ENCODE measurements at regions not wholly inside any gene's neighbourhood (a gene's known extent, or its start where the extent isn't known, plus 50 kb on each side); places are given as distances from the start of the nearest gene placed in this dataset.

DNA sequence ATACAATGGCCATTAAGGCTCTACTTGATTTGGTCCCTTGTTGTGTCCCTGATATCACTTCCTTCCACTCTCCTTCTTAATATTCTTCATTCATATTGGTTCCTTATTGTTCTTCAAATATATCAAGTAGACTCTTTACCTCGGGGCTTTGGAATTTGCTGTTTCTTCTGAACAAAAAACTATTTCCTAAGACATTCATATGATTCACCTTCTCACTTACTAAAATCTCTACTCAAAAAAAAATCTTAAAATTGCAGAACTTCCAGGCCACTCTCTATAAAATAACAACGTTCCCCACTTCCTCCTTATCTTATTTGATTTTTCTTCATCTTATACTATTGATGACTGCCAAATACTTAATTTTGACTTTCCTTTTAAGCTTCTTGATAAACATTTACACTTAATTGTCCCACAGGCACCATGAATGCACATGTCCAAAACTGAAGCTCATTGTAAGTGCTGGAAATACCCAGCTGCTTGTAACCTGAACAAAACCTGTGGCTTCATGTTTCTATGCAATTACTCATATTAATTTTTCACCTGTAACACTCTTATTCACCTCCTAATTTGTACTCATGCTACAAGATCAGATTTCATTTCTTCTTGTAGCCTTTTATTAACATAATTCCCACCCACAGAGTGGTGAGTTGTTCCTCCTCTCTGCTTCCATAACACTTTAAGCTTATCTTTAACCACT, 58.4 kb upstream of the NUDT12 start:
- Histone ChIP-seq H3K4me3 (ENCODE audit: low read depth in 1 of 3, low read length in 3 of 3) (no peak overlapping the region), H3K9me3 (ENCODE audit: control insufficient read depth in 4 of 4, low read length in 3 of 4) (no peaks in the 10 kb centered on the region), H3K27ac (ENCODE audit: low read depth in 1 of 2, low read length in 2 of 2) (no peak overlapping the region), H3K9ac (ENCODE audit: low read depth in 1 of 2, low read length in 2 of 2) (no peak overlapping the region), H3K4me1 (ENCODE audit: control insufficient read depth in 4 of 4, insufficient read depth in 4 of 4, low read length in 3 of 4) (peaks cover 2 to 12% (median 10%) of the 10 kb centered on the region in 4 donors), H3K36me3 (ENCODE audit: control insufficient read depth in 4 of 4, insufficient read depth in 3 of 4, low read depth in 1 of 4, low read length in 3 of 4) (no peaks in the 10 kb centered on the region), H3K27me3 (ENCODE audit: control insufficient read depth in 4 of 4, insufficient read depth in 4 of 4, low read length in 3 of 4) (no peaks in the 10 kb centered on the region)
- DNase-seq (ENCODE audit: low spot score): no peak
- TF ChIP-seq RAD21 (IDR thresholded peaks at IDR 0.05): no peak
- TF ChIP-seq HNF4A (conservative IDR thresholded peaks at IDR 0.05): no peak
- no peak for TF ChIP-seq GABPA (IDR thresholded peaks at IDR 0.05 in 1 of 2, conservative IDR thresholded peaks at IDR 0.05 in 1 of 2)
- TF ChIP-seq, protein P1, sequence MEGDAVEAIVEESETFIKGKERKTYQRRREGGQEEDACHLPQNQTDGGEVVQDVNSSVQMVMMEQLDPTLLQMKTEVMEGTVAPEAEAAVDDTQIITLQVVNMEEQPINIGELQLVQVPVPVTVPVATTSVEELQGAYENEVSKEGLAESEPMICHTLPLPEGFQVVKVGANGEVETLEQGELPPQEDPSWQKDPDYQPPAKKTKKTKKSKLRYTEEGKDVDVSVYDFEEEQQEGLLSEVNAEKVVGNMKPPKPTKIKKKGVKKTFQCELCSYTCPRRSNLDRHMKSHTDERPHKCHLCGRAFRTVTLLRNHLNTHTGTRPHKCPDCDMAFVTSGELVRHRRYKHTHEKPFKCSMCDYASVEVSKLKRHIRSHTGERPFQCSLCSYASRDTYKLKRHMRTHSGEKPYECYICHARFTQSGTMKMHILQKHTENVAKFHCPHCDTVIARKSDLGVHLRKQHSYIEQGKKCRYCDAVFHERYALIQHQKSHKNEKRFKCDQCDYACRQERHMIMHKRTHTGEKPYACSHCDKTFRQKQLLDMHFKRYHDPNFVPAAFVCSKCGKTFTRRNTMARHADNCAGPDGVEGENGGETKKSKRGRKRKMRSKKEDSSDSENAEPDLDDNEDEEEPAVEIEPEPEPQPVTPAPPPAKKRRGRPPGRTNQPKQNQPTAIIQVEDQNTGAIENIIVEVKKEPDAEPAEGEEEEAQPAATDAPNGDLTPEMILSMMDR (IDR thresholded peaks at IDR 0.05; ENCODE audit: low read depth, low read length, missing input control): no peak
- TF ChIP-seq FOXA1 (IDR thresholded peaks at IDR 0.05): no peak
- TF ChIP-seq, protein P2, sequence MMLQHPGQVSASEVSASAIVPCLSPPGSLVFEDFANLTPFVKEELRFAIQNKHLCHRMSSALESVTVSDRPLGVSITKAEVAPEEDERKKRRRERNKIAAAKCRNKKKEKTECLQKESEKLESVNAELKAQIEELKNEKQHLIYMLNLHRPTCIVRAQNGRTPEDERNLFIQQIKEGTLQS (IDR thresholded peaks at IDR 0.05): no peak
- WGBS: 76% methylated on average over 2 of the region's 2 CpGs

DNA sequence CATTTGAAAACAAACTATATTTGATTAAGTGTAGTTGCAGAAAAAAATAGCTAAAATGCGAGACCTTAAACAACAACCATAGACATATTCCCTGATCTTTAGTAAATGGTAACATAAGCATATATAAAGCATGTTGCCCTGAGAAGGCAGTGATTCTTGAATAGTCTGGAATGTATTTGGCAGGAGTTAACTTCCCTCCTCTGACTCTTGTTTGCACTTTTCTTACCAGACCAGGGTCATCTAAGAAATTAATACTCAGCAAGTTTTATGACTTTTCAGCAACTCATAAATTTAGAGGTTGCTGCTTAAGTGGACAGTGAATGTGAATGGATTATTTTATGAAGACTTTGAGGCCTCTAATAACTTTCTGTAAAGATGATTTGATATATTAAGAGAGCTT, 55.3 kb upstream of the NUDT12 start:
- Histone ChIP-seq H3K36me3 (ENCODE audit: control insufficient read depth in 4 of 4, insufficient read depth in 3 of 4, low read depth in 1 of 4, low read length in 3 of 4) (no peaks in the 10 kb centered on the region), H3K9me3 (ENCODE audit: control insufficient read depth in 4 of 4, low read length in 3 of 4) (no peaks in the 10 kb centered on the region), H3K4me3 (ENCODE audit: low read depth in 1 of 3, low read length in 3 of 3) (no peak overlapping the region), H3K9ac (ENCODE audit: low read depth in 1 of 2, low read length in 2 of 2) (no peak overlapping the region), H3K27me3 (ENCODE audit: control insufficient read depth in 4 of 4, insufficient read depth in 4 of 4, low read length in 3 of 4) (no peaks in the 10 kb centered on the region), H3K4me1 (ENCODE audit: control insufficient read depth in 4 of 4, insufficient read depth in 4 of 4, low read length in 3 of 4) (peaks cover 0 to 6% (median 3%) of the 10 kb centered on the region in 4 donors), H3K27ac (ENCODE audit: low read depth in 1 of 2, low read length in 2 of 2) (no peak overlapping the region)
- no peak for DNase-seq (ENCODE audit: low spot score)
- no peak for TF ChIP-seq FOXA1 (IDR thresholded peaks at IDR 0.05)
- 98% methylated on average over 1 of the region's 1 CpG for WGBS

DNA sequence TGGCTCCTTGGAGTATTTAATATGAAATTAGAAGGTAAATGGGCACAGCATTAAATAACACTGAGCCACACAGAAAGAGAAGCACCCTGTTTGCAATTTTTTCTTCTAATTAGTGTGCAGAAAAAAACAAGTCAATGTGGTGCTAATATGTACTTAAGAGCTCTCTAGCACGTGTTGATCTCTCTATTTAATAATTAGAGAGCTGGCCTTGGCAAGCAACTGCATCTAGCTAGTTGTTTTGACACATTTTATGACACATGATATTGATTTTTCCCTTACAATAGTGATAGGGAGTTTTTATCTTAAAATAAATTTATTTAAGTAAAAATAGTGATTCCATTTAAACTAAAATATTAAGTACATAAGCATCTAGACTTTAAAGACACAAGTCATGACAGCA, 54.5 kb upstream of the NUDT12 start:
- no peak overlapping the region for H3K9ac ChIP-seq (ENCODE audit: low read depth in 1 of 2, low read length in 2 of 2)
- H3K4me3 ChIP-seq (ENCODE audit: low read depth in 1 of 3, low read length in 3 of 3): no peak overlapping the region
- H3K27me3 ChIP-seq (ENCODE audit: control insufficient read depth in 4 of 4, insufficient read depth in 4 of 4, low read length in 3 of 4): no peaks in the 10 kb centered on the region
- no peaks in the 10 kb centered on the region for H3K36me3 ChIP-seq (ENCODE audit: control insufficient read depth in 4 of 4, insufficient read depth in 3 of 4, low read depth in 1 of 4, low read length in 3 of 4)
- 15% methylated on average over 1 of the region's 1 CpG for WGBS
- no peaks in the 10 kb centered on the region for H3K9me3 ChIP-seq (ENCODE audit: control insufficient read depth in 4 of 4, low read length in 3 of 4)
- TF ChIP-seq FOXA1 (IDR thresholded peaks at IDR 0.05) (no peak), HNF4A (conservative IDR thresholded peaks at IDR 0.05) (no peak), RAD21 (IDR thresholded peaks at IDR 0.05) (no peak), SP1 (IDR thresholded peaks at IDR 0.05) (no peak), JUND (IDR thresholded peaks at IDR 0.05) (no peak), HNF4G (IDR thresholded peaks at IDR 0.05) (no peak), NR2F2 (IDR thresholded peaks at IDR 0.05) (no peak), RXRA (IDR thresholded peaks at IDR 0.05) (no peak), TAF1 (conservative IDR thresholded peaks at IDR 0.05) (no peak), GABPA (IDR thresholded peaks at IDR 0.05 in 1 of 2, conservative IDR thresholded peaks at IDR 0.05 in 1 of 2) (no peak), EGR1 (IDR thresholded peaks at IDR 0.05; ENCODE audit: low read depth in 2 of 2) (no peak)
- TF ChIP-seq, protein P3, sequence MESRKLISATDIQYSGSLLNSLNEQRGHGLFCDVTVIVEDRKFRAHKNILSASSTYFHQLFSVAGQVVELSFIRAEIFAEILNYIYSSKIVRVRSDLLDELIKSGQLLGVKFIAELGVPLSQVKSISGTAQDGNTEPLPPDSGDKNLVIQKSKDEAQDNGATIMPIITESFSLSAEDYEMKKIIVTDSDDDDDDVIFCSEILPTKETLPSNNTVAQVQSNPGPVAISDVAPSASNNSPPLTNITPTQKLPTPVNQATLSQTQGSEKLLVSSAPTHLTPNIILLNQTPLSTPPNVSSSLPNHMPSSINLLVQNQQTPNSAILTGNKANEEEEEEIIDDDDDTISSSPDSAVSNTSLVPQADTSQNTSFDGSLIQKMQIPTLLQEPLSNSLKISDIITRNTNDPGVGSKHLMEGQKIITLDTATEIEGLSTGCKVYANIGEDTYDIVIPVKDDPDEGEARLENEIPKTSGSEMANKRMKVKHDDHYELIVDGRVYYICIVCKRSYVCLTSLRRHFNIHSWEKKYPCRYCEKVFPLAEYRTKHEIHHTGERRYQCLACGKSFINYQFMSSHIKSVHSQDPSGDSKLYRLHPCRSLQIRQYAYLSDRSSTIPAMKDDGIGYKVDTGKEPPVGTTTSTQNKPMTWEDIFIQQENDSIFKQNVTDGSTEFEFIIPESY (IDR thresholded peaks at IDR 0.05): no peak
- TF ChIP-seq, protein P1 (IDR thresholded peaks at IDR 0.05; ENCODE audit: low read depth, low read length, missing input control): no peak
- TF ChIP-seq, protein P2 (IDR thresholded peaks at IDR 0.05): no peak
- no peak overlapping the region for H3K27ac ChIP-seq (ENCODE audit: low read depth in 1 of 2, low read length in 2 of 2)
- peaks cover 0 to 6% (median 3%) of the 10 kb centered on the region in 4 donors for H3K4me1 ChIP-seq (ENCODE audit: control insufficient read depth in 4 of 4, insufficient read depth in 4 of 4, low read length in 3 of 4)
- DNase-seq (ENCODE audit: low spot score): no peak

Measured in liver (tissue), 8 donors.